ENCODE measurements at regions not wholly inside any gene's neighbourhood (a gene's known extent, or its start where the extent isn't known, plus 50 kb on each side); places are given as distances from the start of the nearest gene placed in this dataset.

DNA sequence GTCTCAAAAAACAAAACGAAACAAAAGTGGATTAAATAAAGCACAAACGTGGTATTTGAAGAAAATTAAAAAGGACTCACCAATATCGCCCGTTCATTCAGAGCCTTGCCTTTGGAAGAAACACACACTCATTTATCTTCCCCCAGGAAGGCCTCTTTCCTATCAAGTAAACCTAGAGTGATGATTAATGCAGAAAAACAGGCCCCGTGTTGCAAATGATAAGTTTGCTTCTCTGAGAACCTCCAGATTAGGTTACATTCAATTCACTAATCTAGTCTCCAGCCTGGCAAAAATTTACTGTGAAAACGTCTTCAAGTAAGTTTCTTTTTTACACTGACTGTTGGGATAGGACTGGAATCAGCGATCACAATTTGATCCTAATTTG lies 78.0 kb upstream of the C1GALT1 start:
- Histone ChIP-seq H3K4me3 (no peak overlapping the region), H3K36me3 (no peaks in the 10 kb centered on the region), H3K27me3 (no peaks in the 10 kb centered on the region), H3K9me3 (no peaks in the 10 kb centered on the region), H3K27ac (replicated peaks in 1 of 4) (no peak overlapping the region), H3K4me1 (peaks cover 11 to 12% (median 11%) of the 10 kb centered on the region in 4 donors)
- intact Hi-C loops (cut with DNase I), result loop anchor here (5.0 to 10.0 kb wide), 3 partner anchors 78 to 1110 kb away; partner anchors contain the start of gene C1GALT1
- DNase-seq (ENCODE audit: extremely low spot score), result no peak
- no peak for TF ChIP-seq POLR2A (IDR thresholded peaks at IDR 0.05; ENCODE audit: low read depth)
- no peak for TF ChIP-seq EP300 (IDR thresholded peaks at IDR 0.05)
- no peak for TF ChIP-seq POLR2AphosphoS5 (IDR thresholded peaks at IDR 0.05)
- TF ChIP-seq, protein P1, sequence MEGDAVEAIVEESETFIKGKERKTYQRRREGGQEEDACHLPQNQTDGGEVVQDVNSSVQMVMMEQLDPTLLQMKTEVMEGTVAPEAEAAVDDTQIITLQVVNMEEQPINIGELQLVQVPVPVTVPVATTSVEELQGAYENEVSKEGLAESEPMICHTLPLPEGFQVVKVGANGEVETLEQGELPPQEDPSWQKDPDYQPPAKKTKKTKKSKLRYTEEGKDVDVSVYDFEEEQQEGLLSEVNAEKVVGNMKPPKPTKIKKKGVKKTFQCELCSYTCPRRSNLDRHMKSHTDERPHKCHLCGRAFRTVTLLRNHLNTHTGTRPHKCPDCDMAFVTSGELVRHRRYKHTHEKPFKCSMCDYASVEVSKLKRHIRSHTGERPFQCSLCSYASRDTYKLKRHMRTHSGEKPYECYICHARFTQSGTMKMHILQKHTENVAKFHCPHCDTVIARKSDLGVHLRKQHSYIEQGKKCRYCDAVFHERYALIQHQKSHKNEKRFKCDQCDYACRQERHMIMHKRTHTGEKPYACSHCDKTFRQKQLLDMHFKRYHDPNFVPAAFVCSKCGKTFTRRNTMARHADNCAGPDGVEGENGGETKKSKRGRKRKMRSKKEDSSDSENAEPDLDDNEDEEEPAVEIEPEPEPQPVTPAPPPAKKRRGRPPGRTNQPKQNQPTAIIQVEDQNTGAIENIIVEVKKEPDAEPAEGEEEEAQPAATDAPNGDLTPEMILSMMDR (IDR thresholded peaks at IDR 0.05), result no peak
- 70% methylated on average over 7 of the region's 7 CpGs for WGBS

DNA sequence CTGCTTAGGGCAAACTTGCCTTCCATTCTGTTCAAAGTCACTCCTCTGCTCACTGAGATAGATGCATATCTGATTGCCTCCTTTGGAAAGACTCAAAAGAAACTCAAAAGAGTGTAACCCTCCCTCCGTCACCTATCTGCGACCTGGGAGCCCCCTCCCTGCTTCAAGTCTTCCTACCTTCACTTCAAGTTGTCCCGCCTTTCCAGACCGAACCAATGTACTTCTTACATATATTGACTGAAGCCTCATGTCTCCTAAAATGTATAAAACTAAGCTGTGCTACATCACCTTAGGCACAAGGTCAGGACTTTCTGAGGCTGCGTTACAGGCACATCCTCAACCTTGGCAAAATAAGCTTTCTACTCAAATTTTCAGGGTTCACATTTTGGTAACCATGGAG lies 77.4 kb upstream of the C1GALT1 start:
- intact Hi-C loops (cut with DNase I), result loop anchor here (5.0 to 10.0 kb wide), 3 partner anchors 77 to 1110 kb away; partner anchors contain the start of gene C1GALT1
- no peaks in the 10 kb centered on the region for H3K27me3 ChIP-seq
- no peaks in the 10 kb centered on the region for H3K9me3 ChIP-seq
- H3K36me3 ChIP-seq, result no peaks in the 10 kb centered on the region
- no peak for TF ChIP-seq POLR2A (IDR thresholded peaks at IDR 0.05; ENCODE audit: low read depth)
- TF ChIP-seq POLR2AphosphoS5 (IDR thresholded peaks at IDR 0.05), result no peak
- TF ChIP-seq, protein P1 (IDR thresholded peaks at IDR 0.05), result no peak
- TF ChIP-seq EP300 (IDR thresholded peaks at IDR 0.05), result no peak
- H3K4me1 ChIP-seq, result peaks cover 4 to 5% (median 5%) of the 10 kb centered on the region in 4 donors
- no peak overlapping the region for H3K27ac ChIP-seq (replicated peaks in 1 of 4)
- 85% methylated on average over 5 of the region's 5 CpGs for WGBS
- DNase-seq (ENCODE audit: extremely low spot score), result no peak
- H3K4me3 ChIP-seq, result no peak overlapping the region

DNA sequence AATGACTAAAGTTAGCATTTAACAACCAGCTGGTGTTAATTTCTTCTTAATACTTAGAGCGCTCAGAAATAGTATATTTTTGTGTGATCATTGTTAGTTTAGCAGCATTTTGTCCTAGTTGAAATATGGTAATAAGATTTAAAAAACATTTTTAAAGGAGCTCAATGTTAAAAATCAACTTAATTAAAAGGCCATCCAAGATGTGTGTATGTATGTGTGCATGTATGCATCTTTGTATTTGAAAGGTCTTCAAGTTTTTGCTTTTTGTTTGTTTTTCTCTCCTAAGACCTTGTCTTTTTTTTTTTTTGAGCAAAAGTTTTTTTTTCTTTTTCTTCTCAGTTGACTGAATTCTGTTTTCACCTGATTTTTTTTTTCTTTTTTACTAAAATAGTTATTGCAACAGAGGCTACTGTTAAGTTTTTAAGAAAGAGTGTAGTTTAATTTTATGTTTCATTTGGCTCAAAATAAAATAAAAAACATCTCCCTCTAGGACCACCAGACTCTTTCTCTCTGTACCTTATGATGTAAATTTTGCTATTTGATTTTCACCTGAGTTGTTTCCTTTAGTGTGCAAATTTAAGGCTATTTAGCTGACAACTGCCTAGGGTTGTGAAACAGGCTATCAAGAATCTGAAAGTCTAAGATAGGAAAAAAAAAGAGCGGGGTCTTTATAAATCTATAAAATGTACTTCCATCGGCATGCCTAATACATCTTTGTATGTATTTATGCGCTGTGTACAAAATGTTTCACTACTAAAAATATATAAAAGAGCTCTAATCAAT lies 76.4 kb upstream of the C1GALT1 start:
- DNase-seq (ENCODE audit: extremely low spot score), result no peak
- no peak for TF ChIP-seq EP300 (IDR thresholded peaks at IDR 0.05)
- no peak for TF ChIP-seq POLR2AphosphoS5 (IDR thresholded peaks at IDR 0.05)
- TF ChIP-seq POLR2A (IDR thresholded peaks at IDR 0.05; ENCODE audit: low read depth), result no peak
- TF ChIP-seq, protein P1 (IDR thresholded peaks at IDR 0.05), result no peak

DNA sequence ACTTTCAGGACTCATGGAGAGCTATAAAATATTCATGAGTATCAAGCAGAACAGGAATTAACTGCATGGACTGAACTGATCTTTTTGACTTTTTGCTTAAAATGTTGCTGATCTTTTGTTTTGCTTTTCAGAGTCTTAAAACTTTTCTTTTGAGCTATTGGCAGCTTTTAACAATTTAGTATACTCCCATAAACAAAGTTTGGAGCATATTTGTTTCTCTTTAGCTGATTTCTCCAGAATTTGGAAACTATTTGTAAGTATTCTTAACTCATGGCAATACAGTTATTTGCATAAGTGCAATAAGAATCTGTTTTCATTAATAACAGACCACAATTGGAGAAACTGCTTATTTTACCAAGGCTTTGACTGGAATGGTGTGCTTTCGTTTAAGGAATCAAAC lies 73.4 kb upstream of the C1GALT1 start:
- Histone ChIP-seq H3K27ac (replicated peaks in 1 of 4) (no peak overlapping the region), H3K27me3 (no peaks in the 10 kb centered on the region), H3K4me3 (no peak overlapping the region), H3K36me3 (no peaks in the 10 kb centered on the region), H3K4me1 (no peaks in the 10 kb centered on the region), H3K9me3 (no peaks in the 10 kb centered on the region)
- no peak for TF ChIP-seq EP300 (IDR thresholded peaks at IDR 0.05)
- TF ChIP-seq, protein P1 (IDR thresholded peaks at IDR 0.05), result no peak
- TF ChIP-seq POLR2AphosphoS5 (IDR thresholded peaks at IDR 0.05), result no peak
- no peak for TF ChIP-seq POLR2A (IDR thresholded peaks at IDR 0.05; ENCODE audit: low read depth)
- intact Hi-C loops (cut with DNase I), result loop anchor here (10.0 kb wide), 1 partner anchor 1106 kb away; no protein-coding TSS in a partner anchor
- 83% methylated on average over 1 of the region's 1 CpG for WGBS
- DNase-seq (ENCODE audit: extremely low spot score), result no peak

More for the DNA sequence above, 76.4 kb upstream of the C1GALT1 start:
- no peaks in the 10 kb centered on the region for H3K4me1 ChIP-seq
- no peak overlapping the region for H3K4me3 ChIP-seq
- no peaks in the 10 kb centered on the region for H3K27me3 ChIP-seq
- H3K36me3 ChIP-seq, result no peaks in the 10 kb centered on the region
- H3K27ac ChIP-seq (replicated peaks in 1 of 4), result no peak overlapping the region
- intact Hi-C loops (cut with DNase I), result loop anchor here (10.0 kb wide), 1 partner anchor 1109 kb away; no protein-coding TSS in a partner anchor
- 80% methylated on average over 4 of the region's 4 CpGs for WGBS
- H3K9me3 ChIP-seq, result no peaks in the 10 kb centered on the region

Measured in esophagus muscularis mucosa (tissue), 4 donors.